SK-N-SH (cell line): ENCODE measurements at regions not wholly inside any gene's neighbourhood (a gene's known extent, or its start where the extent isn't known, plus 50 kb on each side); places are given as distances from the start of the nearest gene placed in this dataset.

Experiments
- CTCF ChIP-seq: fragments of 200-600 bp; sonication (generic); IDR thresholded peaks from 2 replicates; pipeline ENCODE4 v1.6.1; 2017; ENCODE audit warnings: antibody characterized with exemption, mild to moderate bottlenecking, moderate library complexity
- EP300 ChIP-seq, 2 experiments: IDR thresholded peaks; 2 replicates each; pipeline versions ENCODE4 v1.4.0 to v1.6.1; 2012; ENCODE audit warnings: borderline replicate concordance in 1 of 2, low read depth in 1 of 2, low read length in 1 of 2
- GABPA ChIP-seq: IDR thresholded peaks from 2 replicates; pipeline ENCODE4 v1.4.0; 2012; ENCODE audit warnings: low read depth, mild to moderate bottlenecking
- RAD21 ChIP-seq: IDR thresholded peaks from 2 replicates; pipeline ENCODE4 v1.6.1; 2012; ENCODE audit warnings: mild to moderate bottlenecking, low read length
- REST ChIP-seq: IDR thresholded peaks from 2 replicates; pipeline ENCODE4 v1.6.1; 2012; ENCODE audit warnings: mild to moderate bottlenecking, low read depth, low read length, moderate library complexity
- RFX5 ChIP-seq: IDR thresholded peaks from 2 replicates; pipeline ENCODE4 v1.6.1; 2012; ENCODE audit warnings: mild to moderate bottlenecking, improper control_type of control experiment, low read length
- RXRA ChIP-seq: IDR thresholded peaks from 2 replicates; pipeline ENCODE4 v1.4.0; 2012; ENCODE audit warnings: low read depth, mild to moderate bottlenecking, borderline replicate concordance
- SMC3 ChIP-seq: IDR thresholded peaks from 2 replicates; pipeline ENCODE4 v1.6.1; 2012; ENCODE audit warnings: low read depth, low read length, improper control_type of control experiment
- TEAD4 ChIP-seq: IDR thresholded peaks from 2 replicates; pipeline ENCODE4 v1.4.0; 2012; ENCODE audit warnings: mild to moderate bottlenecking, borderline replicate concordance; ENCODE audit not compliant: insufficient read depth
- YY1 ChIP-seq: IDR thresholded peaks from 2 replicates; pipeline ENCODE4 v1.4.0; 2012; ENCODE audit warnings: low read depth, mild to moderate bottlenecking

- TF ChIP-seq CTCF (no peak), RFX5 (no peak), EP300 (IDR thresholded peaks at IDR 0.05; ENCODE audit: borderline replicate concordance in 1 of 2, low read depth in 1 of 2, low read length in 1 of 2) (no peak), RXRA (no peak), GABPA (no peak), REST (no peak), TEAD4 (no peak), RAD21 (no peak), YY1 (no peak), SMC3 (no peak)
Observed at GRCh38 chr2:146370826-146371225, 1474.0 kb upstream of the ACVR2A start.
